ENCODE measurements at regions not wholly inside any gene's neighbourhood (a gene's known extent, or its start where the extent isn't known, plus 50 kb on each side); places are given as distances from the start of the nearest gene placed in this dataset.

DNA sequence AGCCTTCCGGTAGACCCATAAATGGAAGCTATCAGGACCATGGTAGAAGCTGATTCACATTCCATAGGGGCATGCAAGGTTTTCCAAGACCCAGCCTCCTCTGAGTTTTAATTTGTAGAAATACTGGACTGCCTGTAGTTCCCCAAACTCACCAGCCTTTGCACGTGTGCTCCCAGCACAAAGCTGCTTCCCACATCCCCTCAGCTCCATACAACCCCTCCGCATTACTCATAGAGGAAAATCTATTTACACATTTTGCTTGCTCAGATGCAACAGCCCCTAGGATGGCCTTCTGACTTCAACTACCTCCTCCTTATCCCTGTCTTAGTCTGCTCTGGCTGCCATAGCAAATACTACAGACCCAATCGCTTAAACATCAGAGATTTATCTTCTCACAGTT lies 336.2 kb downstream of the SETD4 start:
- TF ChIP-seq CTCF (IDR thresholded peaks at IDR 0.05): no peak
- TF ChIP-seq POLR2A (IDR thresholded peaks at IDR 0.05): no peak
